ENCODE measurements at regions not wholly inside any gene's neighbourhood (a gene's known extent, or its start where the extent isn't known, plus 50 kb on each side); places are given as distances from the start of the nearest gene placed in this dataset.

GRCh38 chr11:81052344-81053158, 1611.7 kb upstream of the TENM4 start:
- no peaks in the 10 kb centered on the region for H3K27me3 ChIP-seq (ENCODE audit: control insufficient read depth, insufficient read depth, low read length)
- TF ChIP-seq, protein P1, sequence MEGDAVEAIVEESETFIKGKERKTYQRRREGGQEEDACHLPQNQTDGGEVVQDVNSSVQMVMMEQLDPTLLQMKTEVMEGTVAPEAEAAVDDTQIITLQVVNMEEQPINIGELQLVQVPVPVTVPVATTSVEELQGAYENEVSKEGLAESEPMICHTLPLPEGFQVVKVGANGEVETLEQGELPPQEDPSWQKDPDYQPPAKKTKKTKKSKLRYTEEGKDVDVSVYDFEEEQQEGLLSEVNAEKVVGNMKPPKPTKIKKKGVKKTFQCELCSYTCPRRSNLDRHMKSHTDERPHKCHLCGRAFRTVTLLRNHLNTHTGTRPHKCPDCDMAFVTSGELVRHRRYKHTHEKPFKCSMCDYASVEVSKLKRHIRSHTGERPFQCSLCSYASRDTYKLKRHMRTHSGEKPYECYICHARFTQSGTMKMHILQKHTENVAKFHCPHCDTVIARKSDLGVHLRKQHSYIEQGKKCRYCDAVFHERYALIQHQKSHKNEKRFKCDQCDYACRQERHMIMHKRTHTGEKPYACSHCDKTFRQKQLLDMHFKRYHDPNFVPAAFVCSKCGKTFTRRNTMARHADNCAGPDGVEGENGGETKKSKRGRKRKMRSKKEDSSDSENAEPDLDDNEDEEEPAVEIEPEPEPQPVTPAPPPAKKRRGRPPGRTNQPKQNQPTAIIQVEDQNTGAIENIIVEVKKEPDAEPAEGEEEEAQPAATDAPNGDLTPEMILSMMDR (IDR thresholded peaks at IDR 0.05; ENCODE audit: insufficient read depth, low read length, severe bottlenecking), result no peak
- H3K4me3 ChIP-seq (ENCODE audit: low read depth, low read length), result no peak overlapping the region
- FAIRE-seq, result no peak
- no peak for DNase-seq (ENCODE audit: low read depth)
- H3K36me3 ChIP-seq (ENCODE audit: control insufficient read depth, insufficient read depth, low read length), result no peaks in the 10 kb centered on the region

DNA sequence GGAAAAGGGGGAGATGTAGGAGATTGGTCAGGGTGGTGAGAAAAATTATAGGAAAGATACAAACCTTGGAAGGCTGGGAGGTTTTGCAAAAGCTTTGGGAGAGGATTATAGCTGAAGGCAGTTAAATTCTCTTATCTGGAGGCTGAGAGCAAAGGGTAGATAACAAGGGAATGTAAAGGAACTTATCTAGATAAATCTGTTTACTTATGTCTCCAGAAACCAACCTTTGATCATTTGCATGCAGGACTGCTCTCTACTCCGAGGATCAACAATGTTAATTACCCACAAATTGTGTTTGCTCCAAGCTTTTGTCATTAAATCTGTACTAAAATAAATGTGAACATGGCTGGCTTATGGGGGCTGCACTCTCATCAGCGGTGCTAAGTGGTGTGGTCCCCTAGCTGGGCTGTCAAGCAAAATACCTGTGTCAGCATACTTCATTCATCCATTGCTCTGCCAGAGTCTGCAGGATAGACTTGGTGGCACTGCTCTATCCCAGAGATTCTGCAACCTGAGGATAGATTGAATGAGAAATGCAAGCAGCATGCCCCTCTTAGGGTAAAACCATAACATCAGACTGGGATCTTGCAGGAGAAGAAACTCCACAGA, 1599.2 kb upstream of the TENM4 start:
- H3K27me3 ChIP-seq (ENCODE audit: control insufficient read depth, insufficient read depth, low read length), result no peaks in the 10 kb centered on the region
- TF ChIP-seq, protein P1 (IDR thresholded peaks at IDR 0.05; ENCODE audit: insufficient read depth, low read length, severe bottlenecking), result no peak
- DNase-seq (ENCODE audit: low read depth), result no peak
- H3K4me3 ChIP-seq (ENCODE audit: low read depth, low read length), result no peak overlapping the region
- H3K36me3 ChIP-seq (ENCODE audit: control insufficient read depth, insufficient read depth, low read length), result no peaks in the 10 kb centered on the region
- FAIRE-seq, result no peak

- no peak for FAIRE-seq
- TF ChIP-seq, protein P1 (IDR thresholded peaks at IDR 0.05; ENCODE audit: insufficient read depth, low read length, severe bottlenecking), result no peak
- Histone ChIP-seq H3K36me3 (ENCODE audit: control insufficient read depth, insufficient read depth, low read length) (no peaks in the 10 kb centered on the region), H3K4me3 (ENCODE audit: low read depth, low read length) (no peak overlapping the region), H3K27me3 (ENCODE audit: control insufficient read depth, insufficient read depth, low read length) (no peaks in the 10 kb centered on the region)
- DNase-seq (ENCODE audit: low read depth), result no peak
Measured at GRCh38 chr11:81036168-81036870, 1595.5 kb upstream of the TENM4 start.

DNA sequence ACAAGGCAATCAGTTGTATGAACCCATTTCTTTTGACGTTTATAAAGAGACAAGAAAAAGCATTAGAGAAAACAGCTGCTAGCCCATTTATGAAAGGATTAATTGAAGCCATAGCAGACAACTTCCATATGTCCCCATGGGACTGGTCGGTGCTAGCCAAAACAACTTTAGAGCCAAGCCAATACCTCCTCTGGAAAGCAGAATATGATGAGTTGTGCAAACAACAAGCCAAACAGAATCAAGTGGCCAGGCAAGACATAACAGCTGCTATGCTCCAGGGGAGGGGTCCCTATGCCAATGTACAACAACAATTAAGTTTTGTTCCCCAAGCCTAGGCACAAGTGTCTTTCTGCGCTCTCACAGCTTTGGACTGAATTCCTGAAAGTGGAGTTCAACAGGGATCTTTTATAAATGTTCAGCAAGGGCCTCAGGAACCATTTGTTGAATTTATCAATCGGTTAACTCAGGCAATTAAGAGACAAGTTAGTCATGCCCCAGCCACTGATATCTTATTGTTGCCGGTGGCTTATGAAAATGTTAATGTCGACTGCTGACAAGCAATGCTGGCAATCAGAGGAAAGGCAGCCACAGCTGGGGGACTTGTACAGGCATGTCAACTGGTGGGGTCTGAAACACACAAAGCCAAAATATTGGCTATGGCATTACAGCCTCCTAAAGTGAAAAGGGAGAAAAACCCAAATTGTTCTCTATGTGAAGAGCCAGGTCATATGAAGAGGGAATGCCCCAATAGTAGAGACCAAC, 1593.1 kb upstream of the TENM4 start:
- FAIRE-seq (no peak), DNase-seq (ENCODE audit: low read depth) (peak; percentile 21)
- TF ChIP-seq, protein P1 (IDR thresholded peaks at IDR 0.05; ENCODE audit: insufficient read depth, low read length, severe bottlenecking), result no peak
- no peak overlapping the region for H3K4me3 ChIP-seq (ENCODE audit: low read depth, low read length)
- no peaks in the 10 kb centered on the region for H3K36me3 ChIP-seq (ENCODE audit: control insufficient read depth, insufficient read depth, low read length)
- no peaks in the 10 kb centered on the region for H3K27me3 ChIP-seq (ENCODE audit: control insufficient read depth, insufficient read depth, low read length)

DNA sequence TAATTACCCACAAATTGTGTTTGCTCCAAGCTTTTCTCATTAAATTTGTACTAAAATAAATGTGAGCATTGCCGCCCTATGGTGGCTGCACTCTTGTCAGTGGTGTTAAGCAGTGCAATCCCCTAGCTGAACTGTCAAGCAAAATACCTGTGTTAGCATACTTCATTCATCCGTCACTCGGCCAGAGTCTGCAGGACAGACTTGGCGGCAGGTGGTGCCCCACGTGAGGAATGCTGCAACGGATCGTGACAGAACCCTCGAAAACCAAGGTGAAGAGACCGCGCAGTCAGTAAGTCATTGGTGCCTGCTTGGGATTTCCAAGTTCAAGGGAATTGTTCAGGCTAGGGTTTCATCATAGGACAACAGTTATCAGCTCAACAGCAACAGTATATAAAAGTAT, 1592.1 kb upstream of the TENM4 start:
- no peaks in the 10 kb centered on the region for H3K27me3 ChIP-seq (ENCODE audit: control insufficient read depth, insufficient read depth, low read length)
- H3K4me3 ChIP-seq (ENCODE audit: low read depth, low read length), result no peak overlapping the region
- TF ChIP-seq, protein P1 (IDR thresholded peaks at IDR 0.05; ENCODE audit: insufficient read depth, low read length, severe bottlenecking), result no peak
- DNase-seq (ENCODE audit: low read depth) (no peak), FAIRE-seq (no peak)
- H3K36me3 ChIP-seq (ENCODE audit: control insufficient read depth, insufficient read depth, low read length), result no peaks in the 10 kb centered on the region
